Endothelial cell of umbilical vein (primary cell): ENCODE measurements at regions not wholly inside any gene's neighbourhood (a gene's known extent, or its start where the extent isn't known, plus 50 kb on each side); places are given as distances from the start of the nearest gene placed in this dataset.

Experiments used
- BruUV-seq: library from RNA; stranded (reverse); fragments of 400-500 nt; replicated peaks from 2 replicates; lab custom pipeline; 2021; lab: Mats Ljungman, UMichigan
- CTCF ChIA-PET: fragments of 300-600, 350-600 bp; sonication (Branson Sonifier 250); formaldehyde crosslinking; loops from one replicate; lab custom pipeline; 2021; ENCODE audit warnings: antibody characterized with exemption, inconsistent platforms; lab: Charles Lee
- POLR2A ChIA-PET: fragments of 300-600, 350-600 bp; sonication (Branson Sonifier 250); formaldehyde crosslinking; loops from one replicate; lab custom pipeline; 2021; ENCODE audit warnings: antibody characterized with exemption, inconsistent platforms; lab: Charles Lee
- DNase-seq: peaks from one replicate; pipeline ENCODE4 v3.0.0-alpha.2; 2011; ENCODE audit warnings: low read depth, low spot score
- FAIRE-seq: peaks from 2 replicates; lab custom pipeline; 2011; peaks lifted over from hg19 to GRCh38; lab: Jason Lieb, UNC
- H2AFZ ChIP-seq: 2 replicates; pipeline ENCODE4 v1.6.0; 2012; ENCODE audit warnings: low read depth, low read length, control low read depth, inconsistent platforms
- H3K27ac ChIP-seq: 2 replicates; pipeline ENCODE4 v1.5.1; 2011; ENCODE audit warnings: low read depth, mild to moderate bottlenecking, control low read depth, low read length, moderate library complexity; ENCODE audit not compliant: insufficient read depth
- H3K27me3 ChIP-seq, 2 experiments: 2 replicates each; pipeline versions ENCODE4 v1.6.0 to v1.6.1; 2011; ENCODE audit warnings: low read length in 2 of 2, mixed read lengths in 1 of 2; ENCODE audit not compliant: control insufficient read depth in 2 of 2, insufficient read depth in 2 of 2
- H3K36me3 ChIP-seq, 2 experiments: 2 replicates in 1 of 2; 3 replicates in 1 of 2; pipeline ENCODE4 v1.5.1; 2011; ENCODE audit warnings: low read length in 2 of 2, mild to moderate bottlenecking in 1 of 2, moderate library complexity in 1 of 2; ENCODE audit not compliant: control insufficient read depth in 2 of 2, insufficient read depth in 2 of 2; ENCODE audit errors: extremely low read depth in 1 of 2
- H3K4me1 ChIP-seq: 3 replicates; pipeline ENCODE4 v1.5.1; 2011; ENCODE audit warnings: mild to moderate bottlenecking, low read length; ENCODE audit not compliant: control insufficient read depth, insufficient read depth; ENCODE audit errors: extremely low read depth
- H3K4me2 ChIP-seq: 2 replicates; pipeline ENCODE4 v1.6.1; 2011; ENCODE audit warnings: low read length, control low read depth, mixed read lengths; ENCODE audit not compliant: insufficient read depth
- H3K4me3 ChIP-seq, 3 experiments: fragments of 200-600 bp in 1 of 3; sonication (generic), shearing (Covaris generic) in 1 of 3; replicated peaks in 1 of 3; 2 replicates each; pipeline ENCODE4 v1.5.1; 2011 to 2016; ENCODE audit warnings: control low read depth in 3 of 3, low read length in 3 of 3, mild to moderate bottlenecking in 2 of 3, inconsistent platforms in 1 of 3, low read depth in 1 of 3, moderate library complexity in 1 of 3; ENCODE audit not compliant: insufficient read depth in 1 of 3
- H3K79me2 ChIP-seq: 2 replicates; pipeline ENCODE4 v1.6.0; 2012; ENCODE audit warnings: low read length, inconsistent platforms; ENCODE audit not compliant: control insufficient read depth, insufficient read depth
- H3K9ac ChIP-seq: replicated peaks from 2 replicates; pipeline ENCODE3; 2011; ENCODE audit warnings: low read length, control low read depth; ENCODE audit not compliant: insufficient read depth; ENCODE audit errors: extremely low read depth
- H3K9me1 ChIP-seq: replicated peaks from 3 replicates; pipeline ENCODE4 v1.6.0; 2011; ENCODE audit warnings: mild to moderate bottlenecking, low read length; ENCODE audit not compliant: control insufficient read depth, insufficient read depth; ENCODE audit errors: extremely low read depth
- H3K9me3 ChIP-seq: replicated peaks from 2 replicates; pipeline ENCODE4 v1.5.1; 2012; ENCODE audit warnings: low read length, inconsistent platforms; ENCODE audit not compliant: control insufficient read depth, insufficient read depth
- H4K20me1 ChIP-seq: replicated peaks from 2 replicates; pipeline ENCODE3; 2011; ENCODE audit warnings: mild to moderate bottlenecking, low read length; ENCODE audit not compliant: control insufficient read depth, insufficient read depth; ENCODE audit errors: extremely low read depth
- CTCF ChIP-seq, 2 donors: IDR thresholded peaks; 1 replicate in 1 of 2; 2 replicates in 1 of 2; pipeline ENCODE4 v1.5.1; 2011; ENCODE audit warnings: low read length in 2 of 2, mild to moderate bottlenecking in 2 of 2, moderate library complexity in 2 of 2, control low read depth in 1 of 2, inconsistent platforms in 1 of 2, low read depth in 1 of 2; ENCODE audit not compliant: insufficient read depth in 1 of 2; ENCODE audit errors: extremely low read depth in 1 of 2
- EZH2 ChIP-seq: IDR thresholded peaks from 2 replicates; pipeline ENCODE4 v1.6.1; 2012; ENCODE audit warnings: borderline replicate concordance, low read depth, mild to moderate bottlenecking, moderate library complexity, low read length, inconsistent platforms; ENCODE audit not compliant: severe bottlenecking
- FOS ChIP-seq: IDR thresholded peaks from 2 replicates; pipeline ENCODE4 v1.6.1; 2011; ENCODE audit warnings: mild to moderate bottlenecking, low read length, moderate library complexity, borderline replicate concordance; ENCODE audit not compliant: insufficient read depth
- GATA2 ChIP-seq: IDR thresholded peaks from 2 replicates; pipeline ENCODE4 v1.7.0; 2011; ENCODE audit warnings: low read depth, mild to moderate bottlenecking, moderate library complexity, mixed read lengths, low read length; ENCODE audit not compliant: insufficient read length, insufficient read depth
- JUN ChIP-seq: IDR thresholded peaks from 2 replicates; pipeline ENCODE4 v1.6.1; 2011; ENCODE audit warnings: borderline replicate concordance, low read depth; ENCODE audit not compliant: insufficient read length, insufficient read depth
- MAX ChIP-seq: IDR thresholded peaks from 2 replicates; pipeline ENCODE4 v1.6.1; 2011; ENCODE audit not compliant: insufficient read depth, insufficient read length
- MYC ChIP-seq: IDR thresholded peaks from one replicate; pipeline ENCODE4 v1.6.1; 2011; ENCODE audit warnings: mild to moderate bottlenecking, low read depth, low read length
- POLR2A ChIP-seq: IDR thresholded peaks from 2 replicates; pipeline ENCODE4 v1.6.1; 2012; ENCODE audit warnings: low read depth, mild to moderate bottlenecking, control low read depth, low read length
- POLR2AphosphoS5 ChIP-seq: IDR thresholded peaks from 2 replicates; pipeline ENCODE4 v1.6.1; 2012; ENCODE audit warnings: low read depth, mild to moderate bottlenecking, control low read depth, low read length, moderate library complexity; ENCODE audit not compliant: insufficient read depth
- dilution Hi-C: fragments of 300-500 bp; cut with MboI; formaldehyde crosslinking; loops from one replicate; pipeline ENCODE4 v1.15.0; 2019; ENCODE audit warnings: low sequenced_read_pairs; ENCODE audit not compliant: extremely low pct_ligation_motif_present
- intact Hi-C: fragments of 100-400 bp; cut with micrococcal nuclease; formaldehyde crosslinking; loops from one replicate; pipeline ENCODE4 v1.10.0; 2022

GRCh38 chr11:70001246-70001645, 76.9 kb upstream of the ANO1 start:
- H2AFZ ChIP-seq, result no peak overlapping the region
- H3K4me2 ChIP-seq, result no peak overlapping the region
- H3K27me3 ChIP-seq, result peaks cover 2 to 3% of the 10 kb centered on the region in 2 experiments
- H3K9me1 ChIP-seq, result no peaks in the 10 kb centered on the region
- intact Hi-C loops (no loop called here), dilution Hi-C loops (no loop called here)
- no peaks in the 10 kb centered on the region for H4K20me1 ChIP-seq
- CTCF ChIA-PET, result no interaction called here
- no peaks in the 10 kb centered on the region for H3K36me3 ChIP-seq
- no peak for FAIRE-seq
- DNase-seq, result no peak
- no peak overlapping the region for H3K27ac ChIP-seq
- no peak overlapping the region for H3K9ac ChIP-seq
- H3K79me2 ChIP-seq, result no peaks in the 10 kb centered on the region
- H3K4me1 ChIP-seq, result no peaks in the 10 kb centered on the region
- no peak for TF ChIP-seq MAX
- BruUV-seq, result no TSS peak
- H3K9me3 ChIP-seq, result no peaks in the 10 kb centered on the region
- POLR2A ChIA-PET, result no interaction called here
- H3K4me3 ChIP-seq, result no peak overlapping the region

GRCh38 chr11:70002433-70002832, 75.7 kb upstream of the ANO1 start:
- no peak for DNase-seq
- TF ChIP-seq JUN, result no peak
- TF ChIP-seq GATA2, result no peak
- TF ChIP-seq POLR2AphosphoS5, result no peak
- no peak for TF ChIP-seq FOS
- TF ChIP-seq MAX, result no peak
- TF ChIP-seq EZH2, result no peak
- TF ChIP-seq MYC, result no peak
- no peak for TF ChIP-seq POLR2A
- TF ChIP-seq CTCF (IDR thresholded peaks at IDR 0.05; ENCODE audit: extremely low read depth in 1 of 2, insufficient read depth in 1 of 2, low read depth in 1 of 2, low read length in 2 of 2), result no peak
- ChIA-PET CTCF (interaction anchor here (1.3 kb wide), 1 partner anchor 48 kb away, joined by 3 read pairs; no protein-coding TSS in a partner anchor), POLR2A (no interaction called here)
- dilution Hi-C loops, result no loop called here
- no peak overlapping the region for H3K9ac ChIP-seq
- no peak overlapping the region for H2AFZ ChIP-seq
- H3K9me3 ChIP-seq, result no peaks in the 10 kb centered on the region
- H3K36me3 ChIP-seq, result no peaks in the 10 kb centered on the region
- no peaks in the 10 kb centered on the region for H3K4me1 ChIP-seq
- no TSS peak for BruUV-seq
- no peaks in the 10 kb centered on the region for H3K9me1 ChIP-seq
- H3K4me3 ChIP-seq, result no peak overlapping the region
- no peak overlapping the region for H3K4me2 ChIP-seq
- no peaks in the 10 kb centered on the region for H4K20me1 ChIP-seq
- intact Hi-C loops, result no loop called here
- no peak overlapping the region for H3K27ac ChIP-seq
- peaks cover 2 to 3% of the 10 kb centered on the region in 2 experiments for H3K27me3 ChIP-seq
- no peak for FAIRE-seq
- no peaks in the 10 kb centered on the region for H3K79me2 ChIP-seq
